GM12891 (cell line): ENCODE measurements at regions not wholly inside any gene's neighbourhood (a gene's known extent, or its start where the extent isn't known, plus 50 kb on each side); places are given as distances from the start of the nearest gene placed in this dataset.
"Not testable (repeated sequence)": the region's sequence is repeated elsewhere in the genome, so short reads cannot be mapped to it uniquely, and the experiment has no call there.

Source experiments
- DNase-seq: peaks from one replicate; pipeline ENCODE4 v3.0.0; 2011; ENCODE audit warnings: low spot score; ENCODE audit not compliant: insufficient read length
- FAIRE-seq: peaks from 2 replicates; lab custom pipeline; 2011; peaks lifted over from hg19 to GRCh38; lab: Jason Lieb, UNC
- PAX5 ChIP-seq: IDR thresholded peaks from 2 replicates; pipeline ENCODE4 v1.6.1; 2011; ENCODE audit warnings: low read length, moderate library complexity, mild to moderate bottlenecking; ENCODE audit not compliant: insufficient read depth, severe bottlenecking
- POLR2A ChIP-seq: IDR thresholded peaks from 2 replicates; pipeline ENCODE4 v1.6.1; 2011; ENCODE audit warnings: low read depth, low read length, control low read depth
- POLR2AphosphoS5 ChIP-seq: IDR thresholded peaks from 2 replicates; pipeline ENCODE4 v1.6.1; 2011; ENCODE audit warnings: low read depth, low read length, control low read depth
- POU2F2 ChIP-seq: IDR thresholded peaks from 2 replicates; pipeline ENCODE4 v1.6.1; 2011; ENCODE audit warnings: low read depth, mild to moderate bottlenecking, control low read depth, low read length, moderate library complexity
- SPI1 ChIP-seq: IDR thresholded peaks from 2 replicates; pipeline ENCODE4 v1.6.1; 2011; ENCODE audit warnings: low read depth, low read length, control low read depth
- TAF1 ChIP-seq: IDR thresholded peaks from 2 replicates; pipeline ENCODE4 v1.6.1; 2011; ENCODE audit warnings: low read depth, low read length, control low read depth

- TF ChIP-seq SPI1 (no peak), PAX5 (no peak), POLR2AphosphoS5 (no peak), POLR2A (no peak), TAF1 (no peak), POU2F2 (no peak)
- FAIRE-seq (no peak), DNase-seq (no peak)
Measured at GRCh38 chr4:19205853-19206252, 1045.9 kb upstream of the SLIT2 start.

GRCh38 chr4:19197838-19198237 lies 1053.9 kb upstream of the SLIT2 start:
- FAIRE-seq, DNase-seq: not testable (repeated sequence)

GRCh38 chr4:19195696-19196095 lies 1056.0 kb upstream of the SLIT2 start:
- TF ChIP-seq POLR2A, result no peak
- TF ChIP-seq PAX5, result no peak
- TF ChIP-seq SPI1, result no peak
- TF ChIP-seq TAF1, result no peak
- TF ChIP-seq POLR2AphosphoS5, result no peak
- TF ChIP-seq POU2F2, result no peak
- DNase-seq, result no peak
- FAIRE-seq, result no peak

GRCh38 chr4:19194672-19195071 lies 1057.0 kb upstream of the SLIT2 start:
- DNase-seq (no peak), FAIRE-seq (no peak)
- TF ChIP-seq SPI1 (no peak), PAX5 (no peak), TAF1 (no peak), POU2F2 (no peak), POLR2AphosphoS5 (no peak), POLR2A (no peak)

- DNase-seq (no peak), FAIRE-seq (no peak)
- TF ChIP-seq POU2F2, result no peak
- TF ChIP-seq TAF1, result no peak
- TF ChIP-seq PAX5, result no peak
- no peak for TF ChIP-seq SPI1
- TF ChIP-seq POLR2AphosphoS5, result no peak
- TF ChIP-seq POLR2A, result no peak
Measured at GRCh38 chr4:19193274-19193981, 1058.3 kb upstream of the SLIT2 start.

- DNase-seq (no peak), FAIRE-seq (no peak)
- TF ChIP-seq TAF1 (no peak), POU2F2 (no peak), POLR2AphosphoS5 (no peak), PAX5 (no peak), SPI1 (no peak), POLR2A (no peak)
Measured at GRCh38 chr4:19191979-19192650, 1059.6 kb upstream of the SLIT2 start.

- no peak for DNase-seq
- TF ChIP-seq TAF1 (no peak), POLR2A (no peak), PAX5 (no peak), POU2F2 (no peak), POLR2AphosphoS5 (no peak), SPI1 (no peak)
- no peak for FAIRE-seq
Measured at GRCh38 chr4:19187691-19188090, 1064.0 kb upstream of the SLIT2 start.

GRCh38 chr4:19187096-19187495 lies 1064.6 kb upstream of the SLIT2 start:
- no peak for TF ChIP-seq SPI1
- no peak for TF ChIP-seq POLR2AphosphoS5
- no peak for TF ChIP-seq PAX5
- TF ChIP-seq POU2F2, result no peak
- no peak for TF ChIP-seq POLR2A
- no peak for TF ChIP-seq TAF1
- no peak for DNase-seq
- FAIRE-seq, result no peak

GRCh38 chr4:19181631-19182030 lies 1070.1 kb upstream of the SLIT2 start:
- not testable (repeated sequence) for DNase-seq, FAIRE-seq

- TF ChIP-seq SPI1 (no peak), POU2F2 (no peak), POLR2AphosphoS5 (no peak), PAX5 (no peak), POLR2A (no peak), TAF1 (no peak)
- DNase-seq, result no peak
- no peak for FAIRE-seq
Measured at GRCh38 chr4:19178835-19179234, 1072.9 kb upstream of the SLIT2 start.
